ENCODE measurements at regions not wholly inside any gene's neighbourhood (a gene's known extent, or its start where the extent isn't known, plus 50 kb on each side); places are given as distances from the start of the nearest gene placed in this dataset.

- no peaks in the 10 kb centered on the region for H3K36me3 ChIP-seq (ENCODE audit: control insufficient read depth in 1 of 2, insufficient read depth in 2 of 2, low read length in 2 of 2)
- H3K9me3 ChIP-seq (ENCODE audit: control insufficient read depth in 1 of 2, insufficient read depth in 1 of 2, low read depth in 1 of 2, low read length in 2 of 2), result no peaks in the 10 kb centered on the region
- no TSS peak for BruUV-seq (replicated peaks)
- H3K79me2 ChIP-seq (ENCODE audit: insufficient read depth, low read length), result no peaks in the 10 kb centered on the region
- H3K9me2 ChIP-seq (ENCODE audit: insufficient read depth), result no peaks in the 10 kb centered on the region
- no peak overlapping the region for H2AFZ ChIP-seq (ENCODE audit: low read depth, low read length, poor library complexity, severe bottlenecking)
- H4K20me1 ChIP-seq (ENCODE audit: insufficient read depth), result no peaks in the 10 kb centered on the region
- H3K4me1 ChIP-seq (ENCODE audit: control insufficient read depth in 1 of 2, insufficient read depth in 2 of 2, low read length in 2 of 2), result no peaks in the 10 kb centered on the region
- H3K27me3 ChIP-seq (ENCODE audit: insufficient read depth, low read length), result no peaks in the 10 kb centered on the region
- DNase-seq (ENCODE audit: low read depth, low spot score), result no peak
- intact Hi-C loops (cut with micrococcal nuclease), result no loop called here
- no peak overlapping the region for H3K4me2 ChIP-seq (ENCODE audit: low read length)
- ATAC-seq, result no peak
- POLR2A ChIA-PET, result no interaction called here
- H3K27ac ChIP-seq (ENCODE audit: low read depth, low read length), result no peak overlapping the region
- H3K4me3 ChIP-seq (replicated peaks in 1 of 2; ENCODE audit: low read depth in 1 of 2, low read length in 2 of 2), result no peak overlapping the region
- RAD21 ChIA-PET (ENCODE audit: low non-redundant PET in 1 of 2, low total read pairs in 2 of 2, uncharacterized antibody in 2 of 2, unreplicated experiment in 2 of 2), result no interaction called here
- H3K9ac ChIP-seq (ENCODE audit: low read length), result no peak overlapping the region
- CTCF ChIA-PET, result no interaction called here
- TF ChIP-seq FOSL1 (IDR thresholded peaks at IDR 0.05; ENCODE audit: low read depth), result no peak
- no peak for TF ChIP-seq EZH2 (IDR thresholded peaks at IDR 0.05)
- TF ChIP-seq SP1 (IDR thresholded peaks at IDR 0.05; ENCODE audit: low read depth), result no peak
- no peak for TF ChIP-seq JUND (IDR thresholded peaks at IDR 0.05)
- no peak for TF ChIP-seq POLR2A (IDR thresholded peaks at IDR 0.05; ENCODE audit: borderline replicate concordance, extremely low read depth, insufficient read depth, insufficient read length)
These were observed 236.4 kb upstream of the SGO1 start for GRCh38 chr3:20422391-20422790.

GRCh38 chr3:20417388-20418108 lies 231.5 kb upstream of the SGO1 start:
- H2AFZ ChIP-seq (ENCODE audit: low read depth, low read length, poor library complexity, severe bottlenecking), result no peak overlapping the region
- H3K36me3 ChIP-seq (ENCODE audit: control insufficient read depth in 1 of 2, insufficient read depth in 2 of 2, low read length in 2 of 2), result no peaks in the 10 kb centered on the region
- RAD21 ChIA-PET (ENCODE audit: low non-redundant PET in 1 of 2, low total read pairs in 2 of 2, uncharacterized antibody in 2 of 2, unreplicated experiment in 2 of 2), result no interaction called here
- no peaks in the 10 kb centered on the region for H3K4me1 ChIP-seq (ENCODE audit: control insufficient read depth in 1 of 2, insufficient read depth in 2 of 2, low read length in 2 of 2)
- BruUV-seq (replicated peaks), result no TSS peak
- H3K9ac ChIP-seq (ENCODE audit: low read length), result no peak overlapping the region
- no peak overlapping the region for H3K4me3 ChIP-seq (replicated peaks in 1 of 2; ENCODE audit: low read depth in 1 of 2, low read length in 2 of 2)
- ATAC-seq (no peak), DNase-seq (ENCODE audit: low read depth, low spot score) (no peak)
- H3K4me2 ChIP-seq (ENCODE audit: low read length), result no peak overlapping the region
- no peak for TF ChIP-seq MAX (IDR thresholded peaks at IDR 0.05)
- no peak for TF ChIP-seq SRF (IDR thresholded peaks at IDR 0.05; ENCODE audit: low read depth)
- TF ChIP-seq EZH2phosphoT487 (IDR thresholded peaks at IDR 0.05; ENCODE audit: borderline replicate concordance), result no peak
- no peak for TF ChIP-seq RAD21 (IDR thresholded peaks at IDR 0.05; ENCODE audit: low read depth)
- no peaks in the 10 kb centered on the region for H4K20me1 ChIP-seq (ENCODE audit: insufficient read depth)
- H3K79me2 ChIP-seq (ENCODE audit: insufficient read depth, low read length), result no peaks in the 10 kb centered on the region
- no peaks in the 10 kb centered on the region for H3K9me3 ChIP-seq (ENCODE audit: control insufficient read depth in 1 of 2, insufficient read depth in 1 of 2, low read depth in 1 of 2, low read length in 2 of 2)
- no peak overlapping the region for H3K27ac ChIP-seq (ENCODE audit: low read depth, low read length)
- POLR2A ChIA-PET, result no interaction called here
- no peaks in the 10 kb centered on the region for H3K27me3 ChIP-seq (ENCODE audit: insufficient read depth, low read length)
- no peaks in the 10 kb centered on the region for H3K9me2 ChIP-seq (ENCODE audit: insufficient read depth)
- intact Hi-C loops (cut with micrococcal nuclease), result no loop called here
- CTCF ChIA-PET, result no interaction called here

All from HCT116 (cell line).